Stimulated activated CD4-positive, alpha-beta T cell treated with anti-CD3 and anti-CD28 coated beads, Interleukin-4, amount 100 ng/mL, for 4 hours (primary cell): ENCODE measurements at regions not wholly inside any gene's neighbourhood (a gene's known extent, or its start where the extent isn't known, plus 50 kb on each side); places are given as distances from the start of the nearest gene placed in this dataset.

Experiments used
- DNase-seq, 2 experiments: peaks; one replicate each; pipeline ENCODE4 v3.0.0-alpha.2; 2020

GRCh38 chr2:172373766-172374165 lies 53.6 kb upstream of the ITGA6 start:
- no peak for DNase-seq

DNA sequence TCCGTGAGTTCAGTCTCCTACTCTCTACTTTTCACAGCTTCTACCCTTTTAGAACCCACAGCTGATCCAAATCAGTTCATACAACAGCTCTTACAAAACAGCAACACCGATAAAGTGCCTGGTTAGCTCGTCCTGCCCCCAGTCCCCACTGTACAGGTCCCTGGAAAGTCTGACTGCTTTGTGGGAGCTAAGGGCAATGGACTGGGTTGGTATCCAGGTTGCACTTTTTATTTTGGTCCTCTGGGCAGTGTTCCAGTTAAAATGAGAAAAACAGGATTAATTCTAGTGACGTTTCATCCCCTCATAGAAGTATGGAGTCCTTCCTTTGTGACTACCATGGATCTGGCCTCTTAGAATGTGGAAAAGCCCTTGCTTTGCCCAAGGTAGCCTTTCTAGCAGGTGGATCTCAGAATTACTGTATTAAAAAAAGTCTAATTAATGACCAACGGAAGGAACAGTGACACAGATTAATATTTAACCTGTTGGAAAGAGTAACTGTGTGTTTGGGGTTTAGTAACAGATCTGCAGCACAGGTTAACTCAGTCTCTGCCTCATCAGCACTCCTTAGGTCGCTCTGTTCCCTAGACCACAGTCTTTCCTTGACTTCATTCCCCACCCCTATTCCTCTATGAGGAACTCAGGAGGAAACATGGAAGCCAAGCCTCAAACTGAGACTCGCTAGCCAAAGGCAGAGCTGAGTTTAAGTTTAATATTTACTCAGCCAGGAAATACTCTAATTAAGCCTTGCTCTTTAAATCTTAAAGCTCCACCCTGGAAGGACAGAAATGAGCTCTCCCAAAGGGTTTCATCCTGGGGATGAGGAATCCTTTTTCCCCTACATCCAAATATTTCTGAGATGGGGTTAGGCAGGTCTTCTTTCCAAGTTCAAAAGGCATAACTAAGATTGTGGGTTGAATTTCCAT lies 52.8 kb upstream of the ITGA6 start:
- DNase-seq, result no peak

GRCh38 chr2:172375251-172375650 lies 52.1 kb upstream of the ITGA6 start:
- no peak for DNase-seq

GRCh38 chr2:172376016-172376415 lies 51.4 kb upstream of the ITGA6 start:
- DNase-seq, result no peak

DNA sequence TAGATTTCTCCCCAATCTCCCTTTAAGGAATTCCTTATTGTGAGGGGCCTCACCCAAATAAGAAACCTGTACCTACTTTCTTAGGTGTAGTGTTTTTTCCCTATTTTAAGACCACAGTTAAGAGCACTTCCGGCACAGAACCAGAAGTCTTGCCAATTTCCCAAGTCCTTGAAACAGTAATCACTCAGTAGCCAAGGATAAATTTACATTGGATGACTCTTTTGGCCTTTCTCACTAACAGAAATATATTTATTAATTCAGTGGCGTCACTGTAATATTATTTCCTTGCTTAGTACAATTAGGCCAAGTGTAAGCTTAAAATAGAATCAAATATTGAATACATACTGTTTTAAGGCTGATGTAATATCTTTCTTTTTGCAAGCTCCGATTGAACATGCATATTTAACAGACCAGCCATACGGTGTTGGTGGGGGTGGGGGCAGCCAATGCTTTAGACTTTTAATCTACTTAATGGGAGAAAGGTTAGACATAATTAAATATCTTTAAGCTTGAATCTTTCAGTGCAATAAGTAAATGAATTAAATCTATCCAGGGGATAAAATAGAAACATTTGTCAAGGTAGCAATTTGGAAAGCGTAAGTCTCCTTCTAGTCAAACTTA lies 50.8 kb upstream of the ITGA6 start:
- DNase-seq, result no peak

DNA sequence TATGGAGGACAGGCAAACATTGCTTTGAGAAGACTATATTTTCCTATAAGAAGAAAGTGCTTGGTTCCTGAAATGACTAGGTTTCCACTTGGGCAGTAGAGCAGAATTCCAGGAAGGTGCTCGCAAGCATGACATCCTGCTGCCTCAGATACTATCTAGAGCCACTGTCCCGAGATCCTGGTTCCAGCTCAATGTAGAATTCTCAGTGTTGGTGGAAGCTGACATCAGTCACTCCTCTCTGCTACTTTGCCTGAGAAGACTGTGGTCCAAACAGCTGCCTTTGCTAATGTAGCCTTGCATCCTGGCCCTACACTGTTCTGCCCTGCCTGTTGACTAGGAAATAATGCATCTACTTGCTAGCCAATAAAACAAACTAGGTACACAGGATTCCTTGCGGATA lies 50.0 kb upstream of the ITGA6 start:
- no peak for DNase-seq
